A673 (cell line): ENCODE measurements at regions not wholly inside any gene's neighbourhood (a gene's known extent, or its start where the extent isn't known, plus 50 kb on each side); places are given as distances from the start of the nearest gene placed in this dataset.

Experiments
- EZH2 ChIP-seq: fragments of 200-600 bp; sonication (generic); IDR thresholded peaks from 2 replicates; pipeline ENCODE4 v1.6.1; 2017; ENCODE audit warnings: borderline replicate concordance, low read depth, mild to moderate bottlenecking, mixed read lengths, antibody characterized with exemption, low read length; ENCODE audit not compliant: poor library complexity, severe bottlenecking
- TF ChIP-seq, protein P1 (sequence below): fragments of 300-800, 200-600 bp; sonication (generic); conservative IDR thresholded peaks from 2 replicates; pipeline ENCODE4 v1.5.1; 2017; ENCODE audit warnings: low read depth, mild to moderate bottlenecking, antibody characterized with exemption, low read length, moderate library complexity, mixed read lengths

DNA sequence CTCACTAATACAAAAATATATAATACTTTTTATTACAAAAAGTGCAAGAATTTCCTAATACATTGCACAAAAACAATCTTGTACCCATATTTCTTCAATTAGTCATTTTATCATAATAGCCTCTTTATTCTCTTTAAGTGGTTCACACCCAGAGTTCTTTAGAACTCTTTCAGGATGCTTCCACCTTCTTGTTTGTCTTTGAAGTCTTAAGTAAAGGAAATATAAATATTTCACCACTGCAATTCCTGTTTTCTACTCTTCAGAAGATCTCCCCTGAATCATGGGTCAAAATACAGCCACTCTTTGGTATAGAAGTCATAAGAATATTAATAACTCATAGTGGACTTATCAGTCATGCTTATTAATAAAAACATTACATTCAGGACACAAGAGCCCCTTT is 293.0 kb downstream of the ATPSCKMT start:
- TF ChIP-seq, protein P1, sequence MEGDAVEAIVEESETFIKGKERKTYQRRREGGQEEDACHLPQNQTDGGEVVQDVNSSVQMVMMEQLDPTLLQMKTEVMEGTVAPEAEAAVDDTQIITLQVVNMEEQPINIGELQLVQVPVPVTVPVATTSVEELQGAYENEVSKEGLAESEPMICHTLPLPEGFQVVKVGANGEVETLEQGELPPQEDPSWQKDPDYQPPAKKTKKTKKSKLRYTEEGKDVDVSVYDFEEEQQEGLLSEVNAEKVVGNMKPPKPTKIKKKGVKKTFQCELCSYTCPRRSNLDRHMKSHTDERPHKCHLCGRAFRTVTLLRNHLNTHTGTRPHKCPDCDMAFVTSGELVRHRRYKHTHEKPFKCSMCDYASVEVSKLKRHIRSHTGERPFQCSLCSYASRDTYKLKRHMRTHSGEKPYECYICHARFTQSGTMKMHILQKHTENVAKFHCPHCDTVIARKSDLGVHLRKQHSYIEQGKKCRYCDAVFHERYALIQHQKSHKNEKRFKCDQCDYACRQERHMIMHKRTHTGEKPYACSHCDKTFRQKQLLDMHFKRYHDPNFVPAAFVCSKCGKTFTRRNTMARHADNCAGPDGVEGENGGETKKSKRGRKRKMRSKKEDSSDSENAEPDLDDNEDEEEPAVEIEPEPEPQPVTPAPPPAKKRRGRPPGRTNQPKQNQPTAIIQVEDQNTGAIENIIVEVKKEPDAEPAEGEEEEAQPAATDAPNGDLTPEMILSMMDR: no peak
- TF ChIP-seq EZH2: no peak
